ENCODE measurements at regions not wholly inside any gene's neighbourhood (a gene's known extent, or its start where the extent isn't known, plus 50 kb on each side); places are given as distances from the start of the nearest gene placed in this dataset.

- TF ChIP-seq CTCF (IDR thresholded peaks at IDR 0.05; ENCODE audit: insufficient read depth, low read length): no peak
- H3K4me3 ChIP-seq (ENCODE audit: low read depth, low read length): no peak overlapping the region
- DNase-seq (ENCODE audit: low read depth): no peak
Observed at GRCh38 chr19:5211217-5211822, 129.3 kb downstream of the PTPRS start.

GRCh38 chr19:5210556-5210955, 130.1 kb downstream of the PTPRS start:
- no peak overlapping the region for H3K4me3 ChIP-seq (ENCODE audit: low read depth, low read length)
- no peak for TF ChIP-seq CTCF (IDR thresholded peaks at IDR 0.05; ENCODE audit: insufficient read depth, low read length)

GRCh38 chr19:5207806-5208205, 132.8 kb downstream of the PTPRS start:
- H3K4me3 ChIP-seq (ENCODE audit: low read depth, low read length): no peak overlapping the region
- TF ChIP-seq CTCF (IDR thresholded peaks at IDR 0.05; ENCODE audit: insufficient read depth, low read length): no peak
- no peak for DNase-seq (ENCODE audit: low read depth)

More at GRCh38 chr19:5210556-5210955, 130.1 kb downstream of the PTPRS start:
- DNase-seq (ENCODE audit: low read depth): no peak

GRCh38 chr19:5206751-5207075, 133.9 kb downstream of the PTPRS start:
- no peak for DNase-seq (ENCODE audit: low read depth)
- no peak for TF ChIP-seq CTCF (IDR thresholded peaks at IDR 0.05; ENCODE audit: insufficient read depth, low read length)
- no peak overlapping the region for H3K4me3 ChIP-seq (ENCODE audit: low read depth, low read length)

GRCh38 chr19:5205937-5206750, 134.5 kb downstream of the PTPRS start:
- TF ChIP-seq CTCF (IDR thresholded peaks at IDR 0.05; ENCODE audit: insufficient read depth, low read length): no peak
- H3K4me3 ChIP-seq (ENCODE audit: low read depth, low read length): no peak overlapping the region
- DNase-seq (ENCODE audit: low read depth): no peak

GRCh38 chr19:5205381-5205780, 135.2 kb downstream of the PTPRS start:
- DNase-seq (ENCODE audit: low read depth): no peak
- no peak for TF ChIP-seq CTCF (IDR thresholded peaks at IDR 0.05; ENCODE audit: insufficient read depth, low read length)
- no peak overlapping the region for H3K4me3 ChIP-seq (ENCODE audit: low read depth, low read length)
